HFF-Myc (cell line): ENCODE measurements at regions not wholly inside any gene's neighbourhood (a gene's known extent, or its start where the extent isn't known, plus 50 kb on each side); places are given as distances from the start of the nearest gene placed in this dataset.
"Not testable (repeated sequence)": the region's sequence is repeated elsewhere in the genome, so short reads cannot be mapped to it uniquely, and the experiment has no call there.

Experiments
- DNase-seq: peaks from one replicate; pipeline ENCODE4 v3.0.0-alpha.2; 2011; ENCODE audit warnings: low read depth; ENCODE audit errors: extremely low read depth
- H3K4me3 ChIP-seq: replicated peaks from 2 replicates; pipeline ENCODE4 v1.5.1; 2011; ENCODE audit warnings: low read depth, mild to moderate bottlenecking, control low read depth, low read length
- CTCF ChIP-seq: IDR thresholded peaks from 2 replicates; pipeline ENCODE4 v1.5.1; 2012; ENCODE audit warnings: mild to moderate bottlenecking, low read depth, low read length, control low read depth; ENCODE audit errors: missing control alignments

DNA sequence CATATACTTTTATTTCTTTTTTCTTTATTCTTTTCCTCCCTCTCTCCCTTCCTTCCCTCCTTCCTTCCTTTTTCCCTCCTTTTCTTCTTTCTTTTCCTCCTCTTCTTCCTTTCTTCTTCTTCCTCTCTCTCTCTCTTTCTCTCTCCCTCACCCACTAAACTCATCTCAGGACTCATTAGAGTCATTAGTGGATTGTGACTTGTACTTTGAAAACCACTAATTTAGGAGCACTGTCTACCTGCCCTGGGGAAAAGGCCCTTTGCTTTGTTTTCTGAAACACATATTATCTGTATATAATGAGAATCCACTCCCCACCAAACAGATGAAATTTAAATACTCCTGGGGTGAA, 68.7 kb upstream of the CEP85L start:
- DNase-seq = no peak
- H3K4me3 ChIP-seq = no peak overlapping the region
- no peak for TF ChIP-seq CTCF

GRCh38 chr6:118719351-118720124, 68.1 kb upstream of the CEP85L start:
- no peak for DNase-seq
- H3K4me3 ChIP-seq = no peak overlapping the region
- TF ChIP-seq CTCF = no peak

- TF ChIP-seq CTCF = no peak
- DNase-seq = no peak
- no peak overlapping the region for H3K4me3 ChIP-seq
Observed at GRCh38 chr6:118718903-118719302, 67.5 kb upstream of the CEP85L start.

- DNase-seq = no peak
- no peak overlapping the region for H3K4me3 ChIP-seq
- TF ChIP-seq CTCF = no peak
Observed at GRCh38 chr6:118718297-118718696, 66.9 kb upstream of the CEP85L start.

GRCh38 chr6:118717106-118717505, 65.7 kb upstream of the CEP85L start:
- H3K4me3 ChIP-seq = no peak overlapping the region
- DNase-seq = no peak
- no peak for TF ChIP-seq CTCF

DNA sequence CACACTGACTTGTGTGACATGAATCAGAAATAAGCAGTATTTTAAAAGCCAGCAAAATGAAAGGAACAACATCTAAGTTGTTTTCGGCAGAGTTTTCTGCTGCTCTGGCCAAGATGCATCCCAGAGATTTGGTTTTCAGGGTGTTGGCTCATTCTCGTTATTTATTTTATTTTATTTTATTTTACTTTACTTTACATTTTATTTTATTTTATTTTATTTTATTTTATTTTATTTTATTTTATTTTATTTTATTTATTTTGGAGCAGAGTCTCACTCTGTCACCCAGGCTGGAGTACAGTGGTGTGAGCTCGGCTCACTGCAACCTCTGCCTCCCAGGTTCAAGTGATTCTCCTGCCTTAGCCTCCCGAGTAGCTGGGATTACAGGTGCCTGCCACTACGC, 64.5 kb upstream of the CEP85L start:
- DNase-seq, H3K4me3 ChIP-seq: not testable (repeated sequence)

- no peak for DNase-seq
- H3K4me3 ChIP-seq = no peak overlapping the region
- TF ChIP-seq CTCF = no peak
Observed at GRCh38 chr6:118715376-118715775, 64.0 kb upstream of the CEP85L start.
